HG03354 (cell line): ENCODE measurements at regions not wholly inside any gene's neighbourhood (a gene's known extent, or its start where the extent isn't known, plus 50 kb on each side); places are given as distances from the start of the nearest gene placed in this dataset.

Source experiments
- ATAC-seq: cut with Tn5 transposase; IDR thresholded peaks from one replicate; pipeline ENCODE4 v1.9.1; 2021; ENCODE audit warnings: mild to moderate bottlenecking; ENCODE audit not compliant: unreplicated experiment, poor library complexity, severe bottlenecking

DNA sequence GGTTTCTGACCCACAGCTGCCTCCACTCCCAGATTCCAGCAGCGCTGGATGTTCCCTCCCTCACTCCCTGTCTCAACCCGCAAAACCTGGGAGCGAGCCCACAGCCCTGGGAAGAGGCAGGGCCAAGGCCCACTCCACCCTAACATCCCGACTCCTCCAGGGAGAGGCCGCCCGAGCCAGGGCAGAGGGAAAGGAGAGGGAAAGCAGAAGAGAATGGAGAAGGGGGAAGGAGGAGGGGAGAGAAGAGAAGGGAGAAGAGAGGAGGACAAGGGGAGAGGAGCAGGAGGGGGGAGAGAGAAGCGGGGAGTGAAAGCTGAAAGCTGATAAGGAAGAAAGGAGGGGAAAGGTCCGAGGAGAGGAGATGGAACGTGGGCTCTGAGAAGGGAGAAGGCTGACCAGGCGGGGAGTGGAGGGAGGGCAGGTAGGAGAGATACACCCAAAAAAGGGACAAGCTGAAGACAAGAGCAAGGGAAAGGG, 120.2 kb upstream of the PJA1 start:
- no peak for ATAC-seq

DNA sequence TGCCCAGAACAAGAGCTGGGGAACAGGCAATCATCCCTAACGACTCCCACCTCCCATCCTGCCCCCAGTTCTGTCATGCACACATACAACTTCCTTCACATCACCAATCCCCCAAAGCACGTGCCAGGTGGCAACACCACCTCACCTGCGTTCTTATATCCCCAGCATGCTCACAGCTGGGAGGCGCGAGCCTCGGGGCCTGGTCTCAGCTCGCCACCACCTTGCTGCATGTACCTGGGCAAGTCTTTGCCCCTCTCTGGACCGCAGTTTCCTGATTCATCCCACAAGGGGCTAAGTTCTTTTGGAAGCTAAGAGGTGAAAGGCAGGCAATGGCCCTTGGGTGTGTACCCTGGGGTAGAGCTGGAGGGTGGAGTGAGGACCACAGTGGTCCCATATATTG, 119.2 kb upstream of the PJA1 start:
- ATAC-seq, result no peak

DNA sequence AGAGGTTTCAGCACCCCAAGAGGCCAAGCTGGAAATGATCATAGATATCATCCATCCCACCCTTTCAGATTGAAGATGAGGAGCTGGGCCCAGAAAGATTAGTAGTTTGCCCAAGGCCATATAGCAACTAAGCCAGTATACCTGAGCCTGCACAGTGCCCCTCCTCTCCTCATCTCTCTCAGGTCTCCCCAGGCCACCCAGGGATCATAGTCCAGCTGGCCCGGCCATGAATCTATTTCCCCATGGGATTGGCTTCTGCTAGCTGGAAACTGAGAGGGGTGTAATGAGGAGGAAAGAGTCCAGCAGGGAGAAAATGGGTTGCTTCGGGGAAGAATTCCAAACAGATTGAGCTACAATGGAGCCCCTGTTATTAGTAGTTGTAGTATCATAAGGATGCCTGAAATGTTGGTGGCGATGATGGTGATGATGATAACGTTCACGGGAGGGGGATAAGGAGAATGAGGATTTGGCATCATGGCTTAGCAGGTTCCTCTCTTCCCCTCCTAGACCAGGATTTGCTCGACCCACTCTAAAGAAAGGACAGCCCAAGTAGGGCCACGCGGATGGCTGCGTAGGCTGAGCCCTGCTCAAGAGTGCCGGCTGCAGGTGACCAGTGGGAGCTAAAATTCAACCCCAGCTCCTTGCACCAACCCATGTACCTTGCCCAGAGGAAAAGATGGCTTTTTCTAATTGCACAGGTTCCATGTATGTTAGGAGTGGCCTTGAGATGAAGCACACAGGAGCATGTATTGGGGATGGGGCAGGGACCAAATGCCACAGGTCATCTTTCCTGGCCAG, 117.8 kb upstream of the PJA1 start:
- ATAC-seq, result no peak

DNA sequence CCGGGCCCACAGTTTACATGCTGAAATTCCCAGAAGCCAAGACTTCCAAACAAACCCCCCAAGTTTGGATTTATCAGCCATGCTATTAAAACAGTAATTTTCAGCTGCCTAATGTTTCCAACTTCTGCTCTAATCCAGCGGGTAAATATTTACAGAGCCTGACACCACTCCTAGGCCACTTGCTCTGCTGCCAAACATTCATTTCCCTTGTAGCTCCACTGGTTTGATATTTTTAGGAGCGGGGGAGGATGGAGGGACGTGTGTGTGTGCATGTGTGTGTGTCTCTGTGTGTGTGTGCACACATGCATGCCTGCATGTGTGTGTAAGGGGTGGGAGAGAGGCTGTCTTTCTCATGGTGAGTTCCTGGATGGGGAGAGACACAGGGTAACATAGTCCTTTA, 115.7 kb upstream of the PJA1 start:
- ATAC-seq, result no peak

DNA sequence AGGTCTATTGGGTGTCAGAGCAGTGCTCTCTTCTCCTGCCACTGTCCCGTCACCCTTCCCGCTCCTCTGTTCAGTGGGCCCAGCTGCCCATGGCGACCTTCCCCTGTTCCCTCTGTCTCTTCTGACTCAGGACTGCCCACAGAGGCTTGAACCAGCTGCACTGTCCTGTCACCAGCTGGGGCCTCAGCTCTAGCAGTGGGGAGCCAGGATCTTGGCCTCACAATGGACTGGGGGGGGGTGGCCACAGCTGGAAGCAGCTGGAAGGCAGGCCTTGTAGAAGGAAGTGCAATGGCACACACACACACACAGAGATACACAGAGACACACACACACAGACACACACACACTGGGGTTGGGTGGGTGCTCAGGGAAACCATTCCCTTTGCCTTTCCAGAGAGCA, 114.0 kb upstream of the PJA1 start:
- no peak for ATAC-seq

DNA sequence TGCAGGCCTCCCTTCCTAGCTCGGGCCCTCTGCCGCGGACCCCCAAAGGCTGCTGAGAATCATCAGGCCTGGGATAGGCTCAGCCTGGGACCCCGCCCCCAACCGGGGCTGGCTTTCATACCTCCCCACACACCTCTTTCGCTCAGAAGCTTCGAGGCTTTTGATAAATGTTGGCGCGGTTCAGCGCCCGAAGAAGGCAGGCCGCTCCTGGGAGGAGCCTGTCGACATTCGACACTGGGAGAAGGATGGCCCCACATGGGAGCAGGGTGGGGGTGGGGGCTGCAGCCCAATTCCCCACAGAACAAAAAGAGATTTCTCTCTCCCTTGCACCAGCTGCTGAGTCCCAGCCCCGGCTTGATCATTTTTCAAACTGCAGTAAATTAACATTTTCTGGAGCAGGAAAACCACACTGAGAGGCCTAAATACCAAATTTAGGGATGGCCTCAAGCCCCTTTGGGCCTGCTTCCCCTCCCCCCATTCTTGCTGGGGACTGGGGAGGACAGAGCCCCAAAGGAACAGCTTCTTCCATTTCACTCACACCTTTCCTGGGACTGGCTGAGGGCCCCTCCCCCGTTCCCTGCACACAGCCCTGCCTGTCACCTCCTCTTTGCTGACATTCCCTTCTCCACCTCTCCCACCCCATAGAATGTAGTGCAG, 112.9 kb upstream of the PJA1 start:
- ATAC-seq, result no peak

DNA sequence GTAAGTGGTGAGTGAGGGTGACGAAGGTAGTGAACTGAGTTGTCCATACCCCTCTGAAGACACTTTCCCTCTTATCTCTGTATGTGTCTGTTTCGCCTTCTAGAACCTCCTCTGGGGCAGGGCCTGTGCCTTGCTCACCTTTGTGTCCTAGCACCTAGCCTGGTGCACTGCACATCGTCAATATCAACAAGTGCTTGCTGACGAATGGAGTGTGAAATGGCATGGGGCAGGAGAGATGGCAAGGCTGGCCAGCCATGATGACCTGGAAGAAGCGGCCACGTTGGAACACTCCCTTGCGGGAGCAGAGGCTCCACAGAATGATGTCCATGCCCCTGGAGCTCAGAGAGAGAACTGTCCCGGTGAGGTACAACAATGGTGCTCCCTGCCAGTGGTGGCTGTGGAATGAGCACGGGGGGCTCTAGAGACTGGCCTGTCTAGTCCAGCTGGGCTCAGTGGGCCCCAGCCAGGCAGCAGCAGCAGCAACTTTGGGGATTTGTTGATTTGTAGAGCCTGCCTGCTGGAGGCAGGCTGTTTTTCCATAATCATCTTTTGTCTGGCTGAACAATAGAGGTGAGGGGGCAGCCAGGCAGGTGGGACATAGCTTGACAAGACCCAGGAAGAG, 112.2 kb upstream of the PJA1 start:
- ATAC-seq, result no peak

DNA sequence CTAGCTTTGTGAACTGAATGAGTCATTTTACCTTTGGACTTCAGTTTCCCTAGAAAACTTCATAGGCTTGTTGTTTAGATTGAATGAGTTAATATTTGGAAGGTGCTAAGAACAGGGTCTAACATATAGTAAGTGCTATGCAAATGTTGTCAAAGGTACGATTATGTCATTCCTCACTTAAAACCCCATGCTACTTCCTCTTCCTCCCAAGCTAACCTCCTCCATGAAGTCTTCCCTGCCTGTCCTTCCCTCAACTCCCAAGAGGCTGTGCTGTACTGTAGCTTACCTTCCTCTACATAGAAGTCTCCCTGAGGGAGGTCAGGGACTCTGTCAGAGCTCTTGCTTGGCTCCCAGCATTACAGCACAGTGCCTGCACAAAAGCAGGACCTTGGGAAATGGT, 103.4 kb upstream of the PJA1 start:
- no peak for ATAC-seq

DNA sequence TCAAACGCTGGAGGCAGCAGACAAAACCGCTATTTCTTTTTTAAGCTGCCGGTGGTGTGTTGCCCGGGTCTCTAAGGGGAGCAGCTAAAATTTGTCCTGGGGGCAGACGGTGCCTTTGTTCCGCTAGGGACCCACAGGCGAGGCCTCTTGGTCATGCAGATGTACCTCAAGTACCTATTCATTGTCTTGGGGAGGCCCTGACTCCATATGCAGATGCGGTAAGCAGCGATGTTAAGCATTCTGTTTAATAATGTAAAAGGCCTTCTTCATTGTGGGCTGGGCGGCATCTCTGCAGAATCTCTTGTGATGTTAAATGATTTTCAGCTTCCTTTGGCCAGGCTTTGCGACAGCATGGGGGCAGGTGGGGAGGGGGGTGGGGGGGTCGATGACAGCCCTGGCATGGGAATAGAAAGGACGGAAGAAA, 98.9 kb upstream of the PJA1 start:
- no peak for ATAC-seq

DNA sequence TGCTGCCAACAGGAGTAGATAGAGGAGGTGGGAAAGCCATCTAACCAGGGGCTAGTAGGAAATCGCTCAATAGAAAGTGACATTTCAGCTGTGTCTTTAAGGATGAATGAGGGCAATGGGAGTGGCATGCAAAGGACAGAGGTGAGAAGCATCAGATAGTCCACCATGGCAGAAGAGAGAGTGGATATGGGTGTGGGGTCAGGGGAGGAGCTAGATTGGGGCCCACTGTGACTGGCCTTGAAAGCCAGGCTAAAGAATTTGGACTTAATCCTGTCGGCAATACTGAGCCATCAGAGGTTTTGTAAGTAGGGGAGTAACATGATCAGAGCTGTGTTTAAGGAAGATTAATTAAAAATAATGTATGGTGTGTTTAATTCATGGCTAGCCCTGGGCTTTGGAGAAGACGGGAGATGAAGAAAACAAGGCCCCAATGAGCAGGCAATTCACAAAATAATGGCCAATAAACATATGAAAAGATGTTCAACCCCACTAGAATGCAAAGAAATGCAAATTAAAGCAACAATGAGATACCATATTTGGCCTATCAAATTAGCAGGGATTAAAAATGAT, 98.1 kb upstream of the PJA1 start:
- ATAC-seq, result no peak

DNA sequence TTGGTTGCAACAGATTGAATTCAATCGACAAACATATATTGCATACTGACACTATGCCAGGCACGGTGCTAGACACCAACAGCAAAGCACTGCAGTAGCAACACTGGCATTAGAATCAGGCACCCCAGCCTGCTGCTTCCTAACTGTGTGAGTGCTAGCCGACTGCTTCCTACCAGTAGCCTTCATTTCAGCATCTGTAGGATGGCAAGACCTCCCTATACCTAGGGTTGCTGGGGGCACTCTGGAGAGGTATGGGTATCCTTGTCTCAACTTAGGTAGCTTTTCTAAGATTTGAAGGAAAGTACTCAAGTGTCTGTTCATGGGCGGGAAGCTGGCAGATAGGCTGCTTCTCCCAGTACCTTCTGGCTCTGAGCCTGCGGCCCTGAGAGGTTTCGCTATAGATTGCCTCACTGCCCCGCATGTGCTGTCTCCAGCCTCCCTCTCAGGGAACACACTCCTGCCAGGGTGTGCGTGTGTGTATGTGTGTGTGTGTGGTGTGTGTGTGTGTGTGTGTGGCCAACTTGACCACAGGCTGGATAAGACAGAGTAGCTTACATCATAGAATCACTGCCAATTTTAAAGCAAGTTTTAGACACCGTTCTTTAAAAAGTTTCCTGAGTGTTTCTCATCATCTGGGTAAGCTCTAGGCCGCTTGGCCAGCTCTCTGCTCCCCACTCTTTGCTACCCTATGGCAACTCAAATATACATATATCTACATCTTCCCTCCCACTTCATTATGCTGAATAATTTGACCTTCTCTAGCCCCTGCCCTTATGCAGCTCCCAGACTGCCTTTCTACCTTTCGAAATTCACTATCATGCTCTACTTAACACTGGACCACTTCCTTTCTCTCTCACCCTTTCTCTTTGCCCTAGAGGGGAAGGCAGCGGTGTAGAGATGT, 97.0 kb upstream of the PJA1 start:
- ATAC-seq, result no peak

DNA sequence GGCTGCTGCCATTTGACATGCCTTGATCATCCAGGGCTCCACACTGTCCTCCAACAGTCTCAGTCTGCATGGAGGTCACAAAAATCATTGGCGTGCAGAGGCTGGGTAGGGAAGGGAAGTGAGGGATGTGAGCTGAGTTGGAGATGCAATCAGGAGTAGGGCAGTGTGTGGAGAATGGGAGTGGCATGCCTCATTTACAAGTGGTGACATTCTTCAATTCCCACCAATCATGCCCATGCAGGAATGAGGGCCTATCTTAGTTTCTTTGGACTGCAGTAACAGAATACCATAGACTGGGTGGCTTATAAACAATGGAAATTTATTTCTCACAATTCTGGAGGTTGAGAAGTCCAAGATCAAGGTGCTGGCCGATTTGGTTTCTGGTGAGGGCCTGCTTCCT, 94.9 kb upstream of the PJA1 start:
- no peak for ATAC-seq

DNA sequence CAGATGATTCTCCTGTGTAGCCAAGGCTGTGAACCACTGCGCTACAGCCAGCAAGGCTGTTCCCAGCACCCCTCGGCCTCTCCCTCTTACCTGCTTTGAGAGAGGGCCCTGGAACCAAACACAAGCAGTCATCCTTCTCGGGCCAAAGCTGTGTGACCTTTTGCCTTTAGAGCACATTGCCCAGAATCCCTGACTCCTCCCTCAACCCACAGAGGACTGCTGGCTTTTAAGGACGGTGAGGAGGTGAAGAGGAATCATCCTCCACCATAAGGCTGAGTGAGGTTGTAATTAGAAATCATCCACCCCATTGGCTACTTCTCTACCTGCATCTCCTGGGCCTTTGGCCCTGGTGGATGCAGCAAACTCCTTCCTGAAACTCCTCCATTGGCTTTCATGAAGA, 93.6 kb upstream of the PJA1 start:
- no peak for ATAC-seq

DNA sequence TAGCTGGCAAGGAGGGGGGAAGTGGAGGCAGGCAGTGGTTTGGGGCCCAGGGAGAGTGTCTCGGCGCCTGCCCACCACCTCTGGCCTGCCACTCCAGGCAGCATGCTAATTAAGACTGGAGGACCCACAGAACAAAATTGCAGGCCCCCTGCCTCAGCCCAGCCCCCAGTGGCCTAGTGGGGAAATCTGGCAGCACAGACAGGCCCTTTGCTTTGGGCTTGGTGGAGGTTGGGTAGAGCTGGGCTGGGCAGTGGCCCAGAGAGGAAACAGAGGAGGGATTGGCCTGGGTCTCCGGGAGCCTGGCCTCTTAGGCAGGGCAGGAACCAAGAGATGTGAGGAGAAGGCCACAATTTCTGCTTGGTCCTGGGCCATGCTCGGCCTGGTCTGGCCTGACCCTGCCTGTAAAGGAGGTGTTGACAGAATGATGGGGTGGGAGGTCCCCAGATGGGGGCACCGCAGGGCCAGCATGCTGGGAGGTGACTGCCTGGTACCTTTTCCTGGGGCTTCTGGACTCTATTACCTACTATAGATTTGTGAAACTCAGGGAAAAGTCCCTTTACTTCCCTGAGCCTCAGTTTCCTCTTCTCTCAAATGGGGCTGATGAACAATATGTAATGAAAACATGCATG, 92.4 kb upstream of the PJA1 start:
- ATAC-seq, result no peak

DNA sequence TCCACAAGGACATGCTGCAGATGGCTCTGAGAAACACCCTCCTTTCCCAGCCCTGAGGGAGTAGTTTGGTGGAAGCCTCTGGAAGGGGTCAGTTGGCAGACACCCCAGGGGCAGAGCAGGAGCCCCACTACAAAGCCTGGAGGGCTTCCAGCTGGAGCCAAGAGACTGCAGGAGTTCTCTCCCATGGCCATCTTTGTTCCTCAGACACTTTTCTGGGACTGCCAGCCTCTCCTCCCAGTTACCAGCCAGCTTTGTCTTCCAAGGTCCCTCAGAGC, 91.0 kb upstream of the PJA1 start:
- ATAC-seq, result no peak

DNA sequence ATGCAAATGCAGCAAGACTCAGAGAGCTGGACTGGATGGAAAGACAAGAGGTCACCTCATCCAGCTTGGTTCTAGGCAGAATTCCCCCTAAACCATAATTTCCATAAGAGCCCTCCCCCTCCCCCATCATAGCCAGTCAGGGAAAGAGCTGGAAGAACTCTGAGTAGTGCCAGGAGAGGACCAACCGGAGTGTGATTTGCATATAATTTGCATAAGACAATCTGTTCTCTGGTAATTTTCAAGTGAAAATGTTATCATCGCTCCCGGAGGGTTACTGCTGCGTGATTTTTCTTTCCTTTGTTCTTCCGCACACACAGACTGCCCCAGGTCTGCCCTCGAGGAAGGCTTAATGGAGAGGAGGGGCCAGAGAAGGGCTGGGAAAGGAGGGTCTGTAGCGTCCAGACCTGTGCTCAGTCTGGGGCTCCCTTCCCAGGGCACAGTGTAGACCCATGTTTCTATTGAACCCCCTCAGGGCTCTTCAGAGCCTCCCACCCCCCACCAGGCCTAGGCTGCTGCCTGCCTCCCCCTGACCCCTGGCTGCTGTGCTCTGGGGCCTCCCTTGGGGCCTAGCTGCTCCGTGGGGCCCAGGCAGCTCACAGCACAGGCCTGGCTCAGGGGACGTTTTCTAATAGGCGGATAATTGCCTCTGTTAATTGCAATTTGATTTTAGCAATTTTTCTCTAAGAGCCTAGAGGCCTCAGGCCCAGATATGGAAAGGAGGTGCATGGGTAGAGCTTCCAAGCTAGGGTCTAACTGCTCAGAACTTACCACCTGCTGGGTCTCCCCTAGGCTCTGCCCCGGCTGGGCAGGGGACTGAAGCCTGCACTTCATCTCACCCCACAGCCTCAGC, 90.4 kb upstream of the PJA1 start:
- no peak for ATAC-seq

DNA sequence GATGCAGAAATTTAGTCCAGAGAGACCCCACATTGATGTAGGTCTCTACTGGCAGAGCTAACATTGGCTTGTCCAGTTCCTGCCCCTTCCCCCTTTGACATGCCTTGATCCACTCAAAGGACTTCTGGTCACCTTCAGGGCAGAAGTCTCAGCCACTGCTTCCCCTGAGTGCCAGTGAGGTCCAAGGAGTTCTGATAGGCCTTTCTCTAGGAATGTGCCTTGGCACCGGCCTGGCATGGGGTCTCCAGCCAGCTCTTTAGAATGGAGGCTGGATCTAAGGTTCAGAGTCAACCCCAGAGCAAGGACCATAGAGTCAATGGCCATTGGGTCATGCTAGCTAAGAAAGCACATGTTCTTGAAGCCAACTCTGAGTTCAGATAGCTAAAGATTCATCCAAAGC, 88.6 kb upstream of the PJA1 start:
- no peak for ATAC-seq

DNA sequence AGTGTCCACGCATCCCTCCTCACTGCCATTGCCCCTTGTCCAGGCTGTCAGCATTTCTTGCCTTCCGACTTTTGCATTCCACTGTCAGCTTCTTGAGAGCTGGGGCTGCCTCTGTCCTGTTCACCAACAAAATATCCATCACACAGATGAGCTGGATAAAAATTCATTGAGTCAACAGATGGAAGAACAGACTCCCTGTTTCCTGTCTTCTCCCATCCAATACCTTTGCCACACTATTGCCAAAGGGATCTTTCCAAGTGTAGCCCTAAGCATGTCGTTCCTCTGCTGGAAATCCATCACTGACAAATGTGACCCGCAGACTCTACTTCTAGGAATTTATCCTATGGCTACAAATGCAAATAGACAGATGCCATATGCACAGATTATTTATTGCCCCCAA, 78.0 kb upstream of the PJA1 start:
- ATAC-seq, result no peak

DNA sequence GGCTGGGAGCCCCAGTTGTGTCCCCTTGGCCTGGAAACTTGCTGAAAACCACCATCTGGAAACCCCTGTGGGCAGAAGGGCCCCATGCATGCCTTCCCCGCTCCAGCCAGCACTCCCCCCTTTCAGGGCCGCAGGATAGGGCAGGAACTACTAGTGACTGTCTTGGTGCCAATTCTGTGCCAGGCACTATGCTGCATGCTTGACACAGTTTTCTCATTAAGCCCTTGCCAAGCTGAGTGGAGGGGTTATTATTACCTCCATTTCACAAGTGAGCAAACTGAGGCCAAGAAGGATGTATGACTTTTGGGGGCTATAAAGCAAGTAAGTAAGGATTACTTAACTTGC, 73.6 kb upstream of the PJA1 start:
- ATAC-seq, result no peak
